Body of pancreas (tissue), 4 donors: ENCODE measurements at regions not wholly inside any gene's neighbourhood (a gene's known extent, or its start where the extent isn't known, plus 50 kb on each side); places are given as distances from the start of the nearest gene placed in this dataset.

ENCODE experiments used
- POLR2A ChIP-seq, 3 donors: fragments of 450-650 bp; IDR thresholded peaks; one replicate each; pipeline ENCODE4 v1.6.1; 2016; ENCODE audit warnings: antibody characterized with exemption in 3 of 3, mild to moderate bottlenecking in 2 of 3
- TF ChIP-seq, protein P1 (sequence below), 7 experiments: fragments of 450-650 bp in 4 of 7; fragments of 200-600 bp in 3 of 7; sonication (generic) in 3 of 7; IDR thresholded peaks; one replicate each; pipeline ENCODE4 v1.5.1; 2016 to 2019; ENCODE audit warnings: antibody characterized with exemption in 7 of 7

DNA sequence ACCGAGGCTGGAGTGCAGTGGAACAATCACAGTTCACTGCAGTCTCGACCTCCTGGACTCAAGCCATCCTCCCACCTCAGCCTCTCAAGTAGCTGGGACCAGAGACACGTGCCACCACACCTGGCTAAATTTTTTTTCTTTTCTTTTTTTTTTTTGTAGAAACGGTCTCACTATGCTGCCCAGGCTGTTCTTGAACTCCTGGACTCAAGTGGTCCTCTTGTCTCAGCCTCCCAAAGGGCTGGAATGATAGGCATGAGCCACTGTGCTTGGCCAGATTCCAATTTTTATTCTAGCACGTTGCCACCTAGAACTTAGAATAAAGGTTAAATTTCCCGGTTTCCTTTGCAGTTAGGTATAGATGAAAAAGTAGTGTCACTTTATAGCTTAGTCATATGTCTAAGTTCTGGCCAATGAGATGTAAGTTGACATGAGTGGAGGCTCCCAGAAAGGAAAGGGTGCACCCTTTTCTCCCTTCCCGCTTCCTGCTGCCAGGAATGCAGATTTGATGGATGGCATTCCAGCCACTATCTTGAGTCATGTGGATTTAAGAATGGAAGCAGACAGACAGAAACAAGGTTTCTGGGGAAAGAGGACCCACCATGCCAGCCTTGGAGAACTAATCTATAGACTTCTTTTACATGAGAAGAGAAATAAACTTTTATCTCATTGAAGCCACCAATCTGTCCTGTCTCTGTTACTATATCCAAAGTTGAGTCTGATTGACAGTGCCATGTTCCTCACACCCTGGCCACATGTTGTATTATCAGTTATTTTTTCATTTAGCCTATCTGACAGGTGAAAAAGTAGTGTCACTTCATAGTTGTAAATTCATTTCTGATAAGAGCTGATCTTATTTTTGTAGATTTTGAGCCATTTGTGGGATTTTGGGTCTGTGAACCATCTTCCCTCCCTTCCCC lies 60.6 kb upstream of the NCOA3 start:
- TF ChIP-seq, protein P1, sequence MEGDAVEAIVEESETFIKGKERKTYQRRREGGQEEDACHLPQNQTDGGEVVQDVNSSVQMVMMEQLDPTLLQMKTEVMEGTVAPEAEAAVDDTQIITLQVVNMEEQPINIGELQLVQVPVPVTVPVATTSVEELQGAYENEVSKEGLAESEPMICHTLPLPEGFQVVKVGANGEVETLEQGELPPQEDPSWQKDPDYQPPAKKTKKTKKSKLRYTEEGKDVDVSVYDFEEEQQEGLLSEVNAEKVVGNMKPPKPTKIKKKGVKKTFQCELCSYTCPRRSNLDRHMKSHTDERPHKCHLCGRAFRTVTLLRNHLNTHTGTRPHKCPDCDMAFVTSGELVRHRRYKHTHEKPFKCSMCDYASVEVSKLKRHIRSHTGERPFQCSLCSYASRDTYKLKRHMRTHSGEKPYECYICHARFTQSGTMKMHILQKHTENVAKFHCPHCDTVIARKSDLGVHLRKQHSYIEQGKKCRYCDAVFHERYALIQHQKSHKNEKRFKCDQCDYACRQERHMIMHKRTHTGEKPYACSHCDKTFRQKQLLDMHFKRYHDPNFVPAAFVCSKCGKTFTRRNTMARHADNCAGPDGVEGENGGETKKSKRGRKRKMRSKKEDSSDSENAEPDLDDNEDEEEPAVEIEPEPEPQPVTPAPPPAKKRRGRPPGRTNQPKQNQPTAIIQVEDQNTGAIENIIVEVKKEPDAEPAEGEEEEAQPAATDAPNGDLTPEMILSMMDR (IDR thresholded peaks at IDR 0.05): no peak
- TF ChIP-seq POLR2A (IDR thresholded peaks at IDR 0.05): no peak
